ENCODE measurements at regions not wholly inside any gene's neighbourhood (a gene's known extent, or its start where the extent isn't known, plus 50 kb on each side); places are given as distances from the start of the nearest gene placed in this dataset.
A peak's percentile ranks its signal among the peaks of the same experiment; 100 is the strongest.

GRCh38 chr6:43981363-43981990, 145.8 kb downstream of the MRPL14 start:
- TF ChIP-seq, protein P1, sequence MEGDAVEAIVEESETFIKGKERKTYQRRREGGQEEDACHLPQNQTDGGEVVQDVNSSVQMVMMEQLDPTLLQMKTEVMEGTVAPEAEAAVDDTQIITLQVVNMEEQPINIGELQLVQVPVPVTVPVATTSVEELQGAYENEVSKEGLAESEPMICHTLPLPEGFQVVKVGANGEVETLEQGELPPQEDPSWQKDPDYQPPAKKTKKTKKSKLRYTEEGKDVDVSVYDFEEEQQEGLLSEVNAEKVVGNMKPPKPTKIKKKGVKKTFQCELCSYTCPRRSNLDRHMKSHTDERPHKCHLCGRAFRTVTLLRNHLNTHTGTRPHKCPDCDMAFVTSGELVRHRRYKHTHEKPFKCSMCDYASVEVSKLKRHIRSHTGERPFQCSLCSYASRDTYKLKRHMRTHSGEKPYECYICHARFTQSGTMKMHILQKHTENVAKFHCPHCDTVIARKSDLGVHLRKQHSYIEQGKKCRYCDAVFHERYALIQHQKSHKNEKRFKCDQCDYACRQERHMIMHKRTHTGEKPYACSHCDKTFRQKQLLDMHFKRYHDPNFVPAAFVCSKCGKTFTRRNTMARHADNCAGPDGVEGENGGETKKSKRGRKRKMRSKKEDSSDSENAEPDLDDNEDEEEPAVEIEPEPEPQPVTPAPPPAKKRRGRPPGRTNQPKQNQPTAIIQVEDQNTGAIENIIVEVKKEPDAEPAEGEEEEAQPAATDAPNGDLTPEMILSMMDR (IDR thresholded peaks at IDR 0.05 in 4 of 5, conservative IDR thresholded peaks at IDR 0.05 in 1 of 5) = no peak
- TF ChIP-seq POLR2A (IDR thresholded peaks at IDR 0.05) = no peak
- in situ Hi-C loops (cut with MboI; ENCODE audit: low sequenced_read_pairs in 4 of 4) (no loop called here), intact Hi-C loops (cut with DNase I; ENCODE audit: low total_unique reads) (no loop called here)
- Histone ChIP-seq H3K9me3 (no peaks in the 10 kb centered on the region), H3K36me3 (no peaks in the 10 kb centered on the region), H3K4me1 (peaks cover 19 to 23% of the 10 kb centered on the region in 2 donors), H3K27me3 (no peaks in the 10 kb centered on the region), H3K27ac (no peak overlapping the region), H3K4me3 (no peak overlapping the region)
- DNase-seq = no peak
- ATAC-seq = no peak

GRCh38 chr6:43980004-43980795, 147.1 kb downstream of the MRPL14 start:
- Histone ChIP-seq H3K36me3 (no peaks in the 10 kb centered on the region), H3K9me3 (no peaks in the 10 kb centered on the region), H3K27ac (no peak overlapping the region), H3K4me3 (no peak overlapping the region), H3K27me3 (no peaks in the 10 kb centered on the region), H3K4me1 (peaks cover 19 to 23% of the 10 kb centered on the region in 2 donors)
- in situ Hi-C loops (cut with MboI; ENCODE audit: low sequenced_read_pairs in 4 of 4) = no loop called here
- no peak for TF ChIP-seq POLR2A (IDR thresholded peaks at IDR 0.05)
- TF ChIP-seq, protein P1 (IDR thresholded peaks at IDR 0.05 in 4 of 5, conservative IDR thresholded peaks at IDR 0.05 in 1 of 5) = no peak
- DNase-seq = no peak
- peak in 1 of 2 donors; percentile 10 for ATAC-seq
- intact Hi-C loops (cut with DNase I; ENCODE audit: low total_unique reads) = no loop called here

GRCh38 chr6:43979525-43979924, 147.7 kb downstream of the MRPL14 start:
- H3K27me3 ChIP-seq = no peaks in the 10 kb centered on the region
- intact Hi-C loops (cut with DNase I; ENCODE audit: low total_unique reads) (no loop called here), in situ Hi-C loops (cut with MboI; ENCODE audit: low sequenced_read_pairs in 4 of 4) (no loop called here)
- no peak overlapping the region for H3K4me3 ChIP-seq
- no peaks in the 10 kb centered on the region for H3K36me3 ChIP-seq
- peaks cover 19 to 23% of the 10 kb centered on the region in 2 donors for H3K4me1 ChIP-seq
- DNase-seq (no peak), ATAC-seq (no peak)
- H3K9me3 ChIP-seq = no peaks in the 10 kb centered on the region
- no peak overlapping the region for H3K27ac ChIP-seq
- TF ChIP-seq, protein P1 (IDR thresholded peaks at IDR 0.05 in 4 of 5, conservative IDR thresholded peaks at IDR 0.05 in 1 of 5) = no peak
- no peak for TF ChIP-seq POLR2A (IDR thresholded peaks at IDR 0.05)

- H3K4me3 ChIP-seq = no peak overlapping the region
- no peaks in the 10 kb centered on the region for H3K9me3 ChIP-seq
- H3K4me1 ChIP-seq = peaks cover 25 to 26% of the 10 kb centered on the region in 2 donors
- H3K36me3 ChIP-seq = no peaks in the 10 kb centered on the region
- ATAC-seq (no peak), DNase-seq (no peak)
- in situ Hi-C loops (cut with MboI; ENCODE audit: low sequenced_read_pairs in 4 of 4) = no loop called here
- H3K27ac ChIP-seq = no peak overlapping the region
- intact Hi-C loops (cut with DNase I; ENCODE audit: low total_unique reads) = no loop called here
- no peaks in the 10 kb centered on the region for H3K27me3 ChIP-seq
- TF ChIP-seq POLR2A (IDR thresholded peaks at IDR 0.05) = no peak
- TF ChIP-seq, protein P1 (IDR thresholded peaks at IDR 0.05 in 4 of 5, conservative IDR thresholded peaks at IDR 0.05 in 1 of 5) = no peak
Observed at GRCh38 chr6:43978473-43979346, 148.5 kb downstream of the MRPL14 start.
